Activated naive CD4-positive, alpha-beta T cell treated with anti-CD3 and anti-CD28 coated beads, Interleukin-2, amount 50 U/mL, for 72 hours (primary cell): ENCODE measurements at regions not wholly inside any gene's neighbourhood (a gene's known extent, or its start where the extent isn't known, plus 50 kb on each side); places are given as distances from the start of the nearest gene placed in this dataset.
"Not testable (repeated sequence)": the region's sequence is repeated elsewhere in the genome, so short reads cannot be mapped to it uniquely, and the experiment has no call there.

ENCODE experiments used
- ATAC-seq, 2 donors: fragments of 150-1000 bp; cut with Tn5 transposase; 2 replicates each; pipeline ENCODE4 v1.10.0; 2021; ENCODE audit warnings: mild to moderate bottlenecking in 2 of 2, moderate library complexity in 2 of 2
- DNase-seq, 2 donors: peaks; one replicate each; pipeline ENCODE4 v3.0.0; 2021 to 2022; ENCODE audit warnings: low spot score in 2 of 2
- H3K27ac Mint-ChIP-seq, 2 donors: one replicate each; pipeline ENCODE4 v1.8.0; 2022; ENCODE audit warnings: mild to moderate bottlenecking in 2 of 2, mixed read lengths in 2 of 2
- H3K36me3 Mint-ChIP-seq, 2 donors: one replicate each; pipeline ENCODE4 v1.8.0; 2022; ENCODE audit warnings: mixed read lengths in 2 of 2
- H3K9me3 Mint-ChIP-seq, 2 donors: one replicate each; pipeline ENCODE4 v1.8.0; 2022; ENCODE audit warnings: mixed read lengths in 2 of 2

DNA sequence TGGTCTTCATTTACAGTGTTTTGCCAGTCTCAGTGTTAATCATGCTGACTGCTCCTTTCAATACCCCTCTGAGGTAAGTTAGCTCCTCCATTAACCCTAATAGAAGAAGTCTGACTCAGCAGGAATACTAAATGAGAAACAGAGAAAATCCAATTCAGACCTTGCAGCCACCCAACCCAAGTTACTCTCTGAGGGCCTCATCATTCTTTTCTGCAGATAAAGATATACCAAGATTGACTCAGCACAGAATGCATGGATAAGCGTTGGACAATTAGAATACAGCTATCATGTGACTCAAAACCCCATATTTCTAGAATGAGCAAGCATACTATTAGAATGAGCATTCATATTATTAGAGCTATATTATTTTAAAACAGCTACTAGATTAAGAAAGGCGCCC, 389.1 kb upstream of the SGO1 start:
- ATAC-seq (no peak), DNase-seq (no peak)
- no peaks in the 10 kb centered on the region for H3K36me3 Mint-ChIP-seq
- no peak overlapping the region for H3K27ac Mint-ChIP-seq
- no peaks in the 10 kb centered on the region for H3K9me3 Mint-ChIP-seq

DNA sequence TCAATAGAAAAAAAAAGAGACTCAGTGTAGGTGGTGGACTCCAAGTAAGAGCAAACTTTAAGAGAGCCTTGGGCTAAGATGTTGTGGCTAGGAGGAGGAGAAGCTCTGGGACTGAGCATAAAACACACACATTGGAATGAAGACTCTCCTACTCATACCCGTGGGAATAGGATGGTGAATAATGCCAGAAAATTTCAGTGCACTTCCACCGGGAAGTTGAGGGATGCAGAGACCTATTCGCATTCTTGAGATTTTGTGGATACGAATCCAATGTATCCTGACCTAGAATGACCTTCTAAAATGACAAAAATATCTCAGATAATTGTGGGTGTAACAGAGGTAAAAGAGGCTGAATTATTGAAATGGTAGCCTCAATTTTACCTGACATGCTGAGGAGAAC, 388.7 kb upstream of the SGO1 start:
- no peak overlapping the region for H3K27ac Mint-ChIP-seq
- DNase-seq (no peak), ATAC-seq (no peak)
- no peaks in the 10 kb centered on the region for H3K36me3 Mint-ChIP-seq
- no peaks in the 10 kb centered on the region for H3K9me3 Mint-ChIP-seq

- DNase-seq (no peak), ATAC-seq (no peak)
- Mint-ChIP-seq H3K36me3 (no peaks in the 10 kb centered on the region), H3K9me3 (no peaks in the 10 kb centered on the region), H3K27ac (no peak overlapping the region)
Measured at GRCh38 chr3:20573175-20573574, 387.2 kb upstream of the SGO1 start.

- no peaks in the 10 kb centered on the region for H3K36me3 Mint-ChIP-seq
- no peaks in the 10 kb centered on the region for H3K9me3 Mint-ChIP-seq
- ATAC-seq, result no peak
- DNase-seq, result no peak
- no peak overlapping the region for H3K27ac Mint-ChIP-seq
Measured at GRCh38 chr3:20572473-20572872, 386.5 kb upstream of the SGO1 start.

GRCh38 chr3:20569310-20569709, 383.3 kb upstream of the SGO1 start:
- no peaks in the 10 kb centered on the region for H3K36me3 Mint-ChIP-seq
- DNase-seq, result no peak
- ATAC-seq, result no peak
- H3K27ac Mint-ChIP-seq, result no peak overlapping the region
- H3K9me3 Mint-ChIP-seq, result no peaks in the 10 kb centered on the region

DNA sequence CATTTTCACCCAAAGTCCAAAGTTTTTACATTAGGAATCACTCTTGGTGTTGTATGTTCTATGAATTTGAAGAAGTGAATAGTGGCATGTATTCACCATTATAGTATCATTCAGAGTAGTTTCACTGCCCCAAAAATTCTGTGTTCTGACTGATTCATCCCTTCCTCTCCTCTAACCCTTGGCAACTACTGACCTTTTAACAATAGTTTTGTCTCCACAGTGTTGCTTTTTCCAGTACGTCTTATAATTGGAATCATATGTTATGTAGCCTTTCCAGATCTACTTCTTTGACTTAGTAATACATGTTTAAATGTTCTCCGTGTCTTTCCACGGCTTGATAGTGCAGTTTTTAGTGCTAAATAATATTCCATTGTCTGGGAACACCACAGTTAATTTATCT, 379.0 kb upstream of the SGO1 start:
- Mint-ChIP-seq H3K9me3 (no peaks in the 10 kb centered on the region), H3K27ac (no peak overlapping the region), H3K36me3 (no peaks in the 10 kb centered on the region)
- ATAC-seq (no peak), DNase-seq (no peak)

GRCh38 chr3:20563985-20564384, 378.0 kb upstream of the SGO1 start:
- DNase-seq, result no peak
- H3K36me3 Mint-ChIP-seq, result no peaks in the 10 kb centered on the region
- no peaks in the 10 kb centered on the region for H3K9me3 Mint-ChIP-seq
- no peak for ATAC-seq
- no peak overlapping the region for H3K27ac Mint-ChIP-seq

DNA sequence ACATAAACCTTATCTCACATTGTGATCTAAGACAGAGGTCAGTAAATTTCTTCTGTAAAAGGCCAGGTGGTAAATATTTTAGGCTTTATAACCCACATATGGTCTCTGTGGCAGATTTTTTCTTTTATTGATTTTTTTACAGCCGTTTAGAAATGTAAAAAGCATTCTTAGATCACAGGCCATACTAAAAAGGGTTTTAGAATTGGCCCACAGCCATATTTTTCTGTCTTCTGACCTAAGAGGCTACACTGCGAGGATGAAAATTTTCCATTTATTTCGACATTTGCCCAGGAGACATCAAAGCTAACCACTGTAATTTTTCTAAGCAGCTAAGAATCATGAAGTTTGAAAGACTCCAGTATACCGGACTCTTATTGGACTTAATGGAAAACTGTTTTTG, 377.2 kb upstream of the SGO1 start:
- Mint-ChIP-seq H3K9me3 (no peaks in the 10 kb centered on the region), H3K36me3 (no peaks in the 10 kb centered on the region), H3K27ac (no peak overlapping the region)
- DNase-seq (no peak), ATAC-seq (no peak)

DNA sequence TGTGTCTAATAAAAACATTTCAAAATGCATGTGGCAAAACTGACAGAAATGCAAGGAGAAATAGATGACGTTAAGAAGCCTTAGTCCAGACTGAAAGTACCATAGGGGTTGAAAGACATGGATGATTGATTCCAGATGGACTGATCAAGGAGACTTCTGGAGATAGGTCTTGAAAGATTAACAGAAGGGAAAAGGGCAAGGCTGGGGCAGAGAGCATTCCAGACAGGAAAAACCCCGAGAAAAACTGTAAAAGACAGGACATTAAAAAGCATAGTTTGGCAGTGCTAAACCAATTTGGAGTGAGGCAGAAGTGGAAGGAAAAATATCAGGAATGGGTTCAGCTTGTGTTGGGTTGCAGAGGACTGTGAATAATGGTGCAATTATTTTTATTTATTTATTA, 375.2 kb upstream of the SGO1 start:
- no peak for DNase-seq
- no peak for ATAC-seq
- H3K27ac Mint-ChIP-seq, result no peak overlapping the region
- no peaks in the 10 kb centered on the region for H3K36me3 Mint-ChIP-seq
- H3K9me3 Mint-ChIP-seq, result no peaks in the 10 kb centered on the region

DNA sequence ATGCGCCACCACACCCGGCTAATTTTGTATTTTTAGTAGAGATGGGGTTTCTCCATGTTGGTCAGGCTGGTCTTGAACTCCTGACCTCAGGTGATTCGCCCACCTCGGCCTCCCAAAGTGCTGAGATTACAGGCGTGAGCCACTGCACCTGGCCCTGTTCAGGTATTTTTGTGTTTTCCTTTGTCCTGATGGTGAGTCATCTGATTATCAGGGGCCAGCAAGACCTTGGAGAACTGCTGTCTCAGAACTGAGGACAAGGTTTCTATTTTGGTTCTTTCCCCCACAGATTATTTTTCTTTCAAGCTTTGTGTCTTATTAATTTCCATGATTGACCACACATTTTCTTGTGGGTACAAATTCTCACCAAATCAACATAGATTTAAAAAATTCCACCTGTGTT, 374.4 kb upstream of the SGO1 start:
- not testable (repeated sequence) for ATAC-seq, H3K9me3 Mint-ChIP-seq, H3K27ac Mint-ChIP-seq, DNase-seq, H3K36me3 Mint-ChIP-seq

DNA sequence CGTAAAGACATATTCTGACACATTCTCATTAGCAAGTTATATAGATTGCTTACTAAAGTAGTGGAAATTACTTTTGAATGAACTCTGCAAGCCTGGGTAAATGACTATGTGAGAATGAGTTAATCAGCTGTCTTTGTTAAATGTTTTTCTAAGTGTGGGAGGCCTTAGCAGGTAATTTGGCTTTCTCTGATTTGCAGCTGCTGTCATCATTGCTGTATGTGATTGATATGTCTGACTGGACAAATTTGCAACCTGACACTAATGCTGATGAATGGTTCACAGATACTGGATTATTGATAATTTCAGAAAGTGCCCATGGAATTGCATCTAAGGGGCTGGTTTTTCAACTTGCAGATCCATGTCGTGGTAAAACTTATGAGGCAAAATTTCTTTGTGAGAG, 372.2 kb upstream of the SGO1 start:
- no peaks in the 10 kb centered on the region for H3K9me3 Mint-ChIP-seq
- H3K36me3 Mint-ChIP-seq, result no peaks in the 10 kb centered on the region
- no peak overlapping the region for H3K27ac Mint-ChIP-seq
- ATAC-seq, result no peak
- no peak for DNase-seq

- DNase-seq (no peak), ATAC-seq (no peak)
- no peaks in the 10 kb centered on the region for H3K36me3 Mint-ChIP-seq
- H3K27ac Mint-ChIP-seq, result no peak overlapping the region
- H3K9me3 Mint-ChIP-seq, result no peaks in the 10 kb centered on the region
Measured at GRCh38 chr3:20556661-20557060, 370.7 kb upstream of the SGO1 start.

GRCh38 chr3:20552605-20553275, 366.7 kb upstream of the SGO1 start:
- Mint-ChIP-seq H3K9me3 (peaks cover 0 to 3% of the 10 kb centered on the region in 2 donors), H3K27ac (no peak overlapping the region), H3K36me3 (peaks cover 5% of the 10 kb centered on the region in 2 donors)
- DNase-seq (no peak), ATAC-seq (no peak)

GRCh38 chr3:20547361-20548269, 361.6 kb upstream of the SGO1 start:
- H3K27ac Mint-ChIP-seq, H3K9me3 Mint-ChIP-seq, ATAC-seq, DNase-seq: not testable (repeated sequence)
- peaks cover 10 to 11% of the 10 kb centered on the region in 2 donors for H3K36me3 Mint-ChIP-seq

- Mint-ChIP-seq H3K27ac (no peak overlapping the region), H3K9me3 (peaks cover 8 to 9% of the 10 kb centered on the region in 2 donors), H3K36me3 (peaks cover 10 to 11% of the 10 kb centered on the region in 2 donors)
- ATAC-seq (no peak), DNase-seq (no peak)
Measured at GRCh38 chr3:20546636-20547035, 360.6 kb upstream of the SGO1 start.

DNA sequence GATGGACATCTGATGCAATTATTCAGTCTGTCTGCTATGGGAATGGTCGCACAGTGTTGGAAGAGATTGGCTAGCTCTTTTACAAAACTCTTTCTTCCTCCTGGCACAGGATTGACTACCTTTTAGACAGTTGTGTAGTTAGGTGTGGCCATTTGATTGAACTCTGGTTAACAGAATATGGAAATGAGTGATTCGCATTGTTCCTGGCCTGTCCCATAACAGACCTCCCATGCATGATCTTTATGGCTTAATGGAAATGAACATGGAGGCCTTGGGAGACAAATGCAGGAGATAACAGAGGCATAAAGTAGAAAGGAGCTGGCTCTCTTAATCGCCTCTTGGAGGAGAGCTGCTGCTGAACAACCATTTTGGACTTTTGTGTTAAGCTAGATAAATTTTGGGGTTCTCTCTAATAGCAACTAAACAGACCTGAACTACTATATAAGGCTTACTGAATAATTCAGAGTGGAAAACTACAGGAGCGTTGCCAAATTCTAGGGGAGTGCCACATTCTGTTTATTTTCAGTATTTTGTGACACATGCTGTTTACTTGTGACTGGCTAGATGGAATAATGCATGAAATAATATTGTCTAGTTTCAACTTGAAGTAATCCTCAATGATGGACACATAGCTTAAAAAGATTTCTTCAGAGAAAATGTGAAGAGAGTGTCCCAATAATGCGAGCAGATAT, 357.7 kb upstream of the SGO1 start:
- ATAC-seq (no peak), DNase-seq (no peak)
- Mint-ChIP-seq H3K27ac (no peak overlapping the region), H3K9me3 (peaks cover 9% of the 10 kb centered on the region in 2 donors), H3K36me3 (peaks cover 10 to 11% of the 10 kb centered on the region in 2 donors)

DNA sequence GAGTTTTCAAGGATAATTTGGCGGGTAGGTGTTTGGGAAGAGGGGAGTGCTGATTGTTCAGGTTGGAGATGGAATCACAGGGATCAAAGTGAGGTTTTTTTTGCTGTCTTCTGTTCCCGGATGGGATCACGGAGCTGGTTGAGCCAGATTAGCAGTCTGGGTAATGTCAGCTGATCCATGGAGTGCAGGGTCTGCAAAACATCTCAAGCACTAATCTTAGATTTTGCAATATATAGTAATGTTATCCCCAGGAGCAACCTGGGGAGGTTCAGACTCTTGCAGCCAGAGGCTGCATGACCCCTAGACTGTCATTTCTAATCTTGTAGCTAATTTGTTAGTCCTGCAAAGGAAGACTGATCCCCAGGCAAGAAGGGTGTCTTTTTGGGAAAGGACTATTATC, 354.1 kb upstream of the SGO1 start:
- no peaks in the 10 kb centered on the region for H3K36me3 Mint-ChIP-seq
- no peak overlapping the region for H3K27ac Mint-ChIP-seq
- no peak for ATAC-seq
- DNase-seq, result no peak
- peaks cover 0 to 4% of the 10 kb centered on the region in 2 donors for H3K9me3 Mint-ChIP-seq
